Hepatocyte (in vitro differentiated cells): ENCODE measurements at regions not wholly inside any gene's neighbourhood (a gene's known extent, or its start where the extent isn't known, plus 50 kb on each side); places are given as distances from the start of the nearest gene placed in this dataset.

Experiments used
- CTCF ChIP-seq: fragments of 200-600 bp; sonication (generic); IDR thresholded peaks from 2 replicates; pipeline ENCODE4 v1.5.1; 2016; ENCODE audit warnings: antibody characterized with exemption, mild to moderate bottlenecking; ENCODE audit not compliant: poor library complexity
- EZH2 ChIP-seq: fragments of 200-600 bp; sonication (generic); IDR thresholded peaks from 2 replicates; pipeline ENCODE4 v1.6.1; 2016; ENCODE audit warnings: antibody characterized with exemption, mild to moderate bottlenecking, borderline replicate concordance
- EZH2phosphoT487 ChIP-seq: fragments of 200-600 bp; sonication (generic); IDR thresholded peaks from one replicate; pipeline ENCODE4 v1.6.1; 2018; ENCODE audit warnings: antibody characterized with exemption, mild to moderate bottlenecking, low read depth, moderate library complexity; ENCODE audit not compliant: unreplicated experiment, severe bottlenecking

- no peak for TF ChIP-seq CTCF
- no peak for TF ChIP-seq EZH2
- no peak for TF ChIP-seq EZH2phosphoT487
Measured at GRCh38 chr15:95588056-95588455, 742.4 kb upstream of the NR2F2 start.
